ENCODE measurements at regions not wholly inside any gene's neighbourhood (a gene's known extent, or its start where the extent isn't known, plus 50 kb on each side); places are given as distances from the start of the nearest gene placed in this dataset.

- in situ Hi-C loops (cut with MboI) (no loop called here), intact Hi-C loops (cut with micrococcal nuclease; ENCODE audit: unreplicated experiment) (no loop called here)
- TF ChIP-seq POLR2AphosphoS5 (IDR thresholded peaks at IDR 0.05; ENCODE audit: low read length) (no peak), SMARCA5 (IDR thresholded peaks at IDR 0.05) (no peak), FOXM1 (IDR thresholded peaks at IDR 0.05; ENCODE audit: low read depth, low read length) (no peak), ZNF217 (IDR thresholded peaks at IDR 0.05) (no peak), PBX3 (IDR thresholded peaks at IDR 0.05; ENCODE audit: insufficient replicate concordance, low read depth, low read length) (no peak), SMC3 (IDR thresholded peaks at IDR 0.05; ENCODE audit: borderline replicate concordance, low read length) (no peak), GABPA (IDR thresholded peaks at IDR 0.05; ENCODE audit: low read depth) (no peak), ASH2L (IDR thresholded peaks at IDR 0.05; ENCODE audit: borderline replicate concordance, low read depth) (no peak), CHD1 (IDR thresholded peaks at IDR 0.05; ENCODE audit: low read depth, low read length) (no peak), HSF1 (IDR thresholded peaks at IDR 0.05; ENCODE audit: low read depth, low read length) (no peak), ZBTB4 (CRISPR knock-in tag; IDR thresholded peaks at IDR 0.05) (no peak), CREB1 (IDR thresholded peaks at IDR 0.05; ENCODE audit: low read depth) (no peak)
- Histone ChIP-seq H3K27ac (ENCODE audit: control insufficient read depth, insufficient read depth) (no peak overlapping the region), H3K9ac (ENCODE audit: control insufficient read depth, insufficient read depth, low read length) (no peak overlapping the region), H2AFZ (ENCODE audit: control insufficient read depth, low read depth, low read length) (no peak overlapping the region), H3K4me1 (ENCODE audit: control insufficient read depth, insufficient read depth, low read length) (no peaks in the 10 kb centered on the region), H3K36me3 (ENCODE audit: control insufficient read depth in 2 of 2, insufficient read depth in 2 of 2, low read length in 1 of 2) (no peaks in the 10 kb centered on the region), H3K4me3 (no peak overlapping the region), H4K20me1 (ENCODE audit: control insufficient read depth, insufficient read depth) (no peaks in the 10 kb centered on the region), H3K4me2 (ENCODE audit: control insufficient read depth, insufficient read depth) (no peak overlapping the region), H3K79me2 (ENCODE audit: control insufficient read depth, insufficient read depth, low read length) (no peaks in the 10 kb centered on the region), H3K9me3 (replicated peaks; ENCODE audit: control insufficient read depth, insufficient read depth, low read length) (no peaks in the 10 kb centered on the region), H3K27me3 (replicated peaks in 1 of 2; ENCODE audit: control insufficient read depth in 2 of 2, insufficient read depth in 2 of 2, low read length in 1 of 2) (no peaks in the 10 kb centered on the region)
- ChIA-PET SMC1A (ENCODE audit: uncharacterized antibody, unreplicated experiment) (no interaction called here), RAD21 (ENCODE audit: unreplicated experiment) (no interaction called here), POLR2A (no interaction called here), CTCF (interaction anchor here (1.7 kb wide), 1 partner anchor 17 kb away, joined by 3 read pairs; no protein-coding TSS in a partner anchor)
- 34% methylated on average over 2 of the region's 2 CpGs for WGBS (ENCODE audit: insufficient coverage, insufficient replicate concordance, low lambda C conversion rate, missing lambda C conversion rate)
- FAIRE-seq (no peak), ATAC-seq (no peak), DNase-seq (ENCODE audit: low read depth, low spot score) (no peak)
- BruUV-seq (replicated peaks) = no TSS peak
Measured at GRCh38 chr18:45403341-45404049, 211.8 kb upstream of the SLC14A2 start.

Measured in GM12878 (cell line).